ENCODE measurements at regions not wholly inside any gene's neighbourhood (a gene's known extent, or its start where the extent isn't known, plus 50 kb on each side); places are given as distances from the start of the nearest gene placed in this dataset.

GRCh38 chr3:168262887-168263286 is 167.2 kb upstream of the GOLIM4 start:
- TF ChIP-seq CTCF (IDR thresholded peaks at IDR 0.05; ENCODE audit: insufficient read depth, low read depth, low read length) (no peak), EZH2 (IDR thresholded peaks at IDR 0.05; ENCODE audit: insufficient read depth, low read length) (no peak)
